Keratinocyte (primary cell): ENCODE measurements at regions not wholly inside any gene's neighbourhood (a gene's known extent, or its start where the extent isn't known, plus 50 kb on each side); places are given as distances from the start of the nearest gene placed in this dataset.

Source experiments
- EZH2 ChIP-seq: IDR thresholded peaks from one replicate; pipeline ENCODE4 v1.6.1; 2012; ENCODE audit warnings: inconsistent platforms, mild to moderate bottlenecking, low read length, moderate library complexity
- TF ChIP-seq, protein P1 (sequence below), 3 experiments: IDR thresholded peaks in 1 of 3; conservative IDR thresholded peaks in 1 of 3; optimal IDR thresholded peaks in 1 of 3; 2 replicates in 2 of 3; 3 replicates in 1 of 3; pipeline versions ENCODE3 to v1.5.1; 2011; ENCODE audit warnings: low read length in 3 of 3, mild to moderate bottlenecking in 3 of 3, moderate library complexity in 2 of 3, control low read depth in 1 of 3, inconsistent platforms in 1 of 3; ENCODE audit not compliant: insufficient read depth in 2 of 3; ENCODE audit errors: extremely low read depth in 1 of 3

DNA sequence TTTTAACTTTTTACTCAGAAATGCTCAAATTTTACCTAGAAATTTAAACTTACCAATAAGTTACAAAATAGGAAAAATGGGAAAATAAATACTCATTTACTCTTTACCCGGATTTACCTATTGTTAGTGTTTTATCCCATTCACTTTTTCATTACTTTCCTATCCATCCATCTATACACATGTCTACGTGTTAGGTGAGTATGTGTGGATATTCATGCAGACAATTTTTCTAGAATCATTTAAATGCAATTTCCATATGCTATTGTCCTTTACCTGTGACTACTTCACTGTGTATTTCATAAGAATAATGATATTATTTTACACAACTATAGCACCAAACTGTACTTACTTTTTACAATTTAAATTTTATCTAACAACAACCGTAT lies 896.6 kb upstream of the INTU start:
- TF ChIP-seq, protein P1, sequence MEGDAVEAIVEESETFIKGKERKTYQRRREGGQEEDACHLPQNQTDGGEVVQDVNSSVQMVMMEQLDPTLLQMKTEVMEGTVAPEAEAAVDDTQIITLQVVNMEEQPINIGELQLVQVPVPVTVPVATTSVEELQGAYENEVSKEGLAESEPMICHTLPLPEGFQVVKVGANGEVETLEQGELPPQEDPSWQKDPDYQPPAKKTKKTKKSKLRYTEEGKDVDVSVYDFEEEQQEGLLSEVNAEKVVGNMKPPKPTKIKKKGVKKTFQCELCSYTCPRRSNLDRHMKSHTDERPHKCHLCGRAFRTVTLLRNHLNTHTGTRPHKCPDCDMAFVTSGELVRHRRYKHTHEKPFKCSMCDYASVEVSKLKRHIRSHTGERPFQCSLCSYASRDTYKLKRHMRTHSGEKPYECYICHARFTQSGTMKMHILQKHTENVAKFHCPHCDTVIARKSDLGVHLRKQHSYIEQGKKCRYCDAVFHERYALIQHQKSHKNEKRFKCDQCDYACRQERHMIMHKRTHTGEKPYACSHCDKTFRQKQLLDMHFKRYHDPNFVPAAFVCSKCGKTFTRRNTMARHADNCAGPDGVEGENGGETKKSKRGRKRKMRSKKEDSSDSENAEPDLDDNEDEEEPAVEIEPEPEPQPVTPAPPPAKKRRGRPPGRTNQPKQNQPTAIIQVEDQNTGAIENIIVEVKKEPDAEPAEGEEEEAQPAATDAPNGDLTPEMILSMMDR (optimal IDR thresholded peaks at IDR 0.05 in 1 of 3, IDR thresholded peaks at IDR 0.05 in 1 of 3, conservative IDR thresholded peaks at IDR 0.05 in 1 of 3; ENCODE audit: extremely low read depth in 1 of 3, insufficient read depth in 2 of 3, low read length in 3 of 3), result no peak
- TF ChIP-seq EZH2, result no peak
